ENCODE measurements at regions not wholly inside any gene's neighbourhood (a gene's known extent, or its start where the extent isn't known, plus 50 kb on each side); places are given as distances from the start of the nearest gene placed in this dataset.

DNA sequence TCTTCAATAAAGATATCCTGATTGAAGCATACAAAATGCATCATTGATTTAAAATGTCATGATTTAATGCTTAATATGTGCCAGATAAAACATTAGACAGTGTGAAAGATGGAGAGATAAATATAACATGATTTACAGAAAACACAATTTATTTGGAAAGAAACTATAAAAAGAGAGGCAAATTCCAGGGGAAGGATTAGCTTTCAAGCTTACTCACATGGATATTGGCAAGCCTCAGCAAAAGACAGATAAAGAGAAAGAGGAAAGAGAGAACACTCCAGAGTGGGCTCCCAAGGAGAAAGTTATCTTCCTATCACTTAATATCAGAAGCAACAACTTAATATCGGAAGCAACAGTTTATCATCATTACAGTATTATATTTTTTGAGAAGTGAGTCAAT is 1036.5 kb downstream of the SQOR start:
- intact Hi-C loops (cut with micrococcal nuclease), result no loop called here
- ATAC-seq (ENCODE audit: low read depth) (no peak), DNase-seq (no peak)
- no peaks in the 10 kb centered on the region for H3K79me1 ChIP-seq (ENCODE audit: low read depth in 1 of 2, low read length in 2 of 2)
- H3K9me1 ChIP-seq (ENCODE audit: insufficient read depth, low read length), result no peaks in the 10 kb centered on the region
- no peak overlapping the region for H3K14ac ChIP-seq (replicated peaks; ENCODE audit: low read depth, low read length)
- H2BK15ac ChIP-seq (ENCODE audit: low read depth, low read length), result no peak overlapping the region
- no peak for TF ChIP-seq SMC3 (IDR thresholded peaks at IDR 0.05; ENCODE audit: low read depth, low read length)
- TF ChIP-seq, protein P1, sequence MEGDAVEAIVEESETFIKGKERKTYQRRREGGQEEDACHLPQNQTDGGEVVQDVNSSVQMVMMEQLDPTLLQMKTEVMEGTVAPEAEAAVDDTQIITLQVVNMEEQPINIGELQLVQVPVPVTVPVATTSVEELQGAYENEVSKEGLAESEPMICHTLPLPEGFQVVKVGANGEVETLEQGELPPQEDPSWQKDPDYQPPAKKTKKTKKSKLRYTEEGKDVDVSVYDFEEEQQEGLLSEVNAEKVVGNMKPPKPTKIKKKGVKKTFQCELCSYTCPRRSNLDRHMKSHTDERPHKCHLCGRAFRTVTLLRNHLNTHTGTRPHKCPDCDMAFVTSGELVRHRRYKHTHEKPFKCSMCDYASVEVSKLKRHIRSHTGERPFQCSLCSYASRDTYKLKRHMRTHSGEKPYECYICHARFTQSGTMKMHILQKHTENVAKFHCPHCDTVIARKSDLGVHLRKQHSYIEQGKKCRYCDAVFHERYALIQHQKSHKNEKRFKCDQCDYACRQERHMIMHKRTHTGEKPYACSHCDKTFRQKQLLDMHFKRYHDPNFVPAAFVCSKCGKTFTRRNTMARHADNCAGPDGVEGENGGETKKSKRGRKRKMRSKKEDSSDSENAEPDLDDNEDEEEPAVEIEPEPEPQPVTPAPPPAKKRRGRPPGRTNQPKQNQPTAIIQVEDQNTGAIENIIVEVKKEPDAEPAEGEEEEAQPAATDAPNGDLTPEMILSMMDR (conservative IDR thresholded peaks at IDR 0.05; ENCODE audit: low read depth, low read length), result no peak
- TF ChIP-seq NFE2L2 (IDR thresholded peaks at IDR 0.05; ENCODE audit: low read depth, low read length), result no peak
- no peak for TF ChIP-seq MAZ (IDR thresholded peaks at IDR 0.05; ENCODE audit: borderline replicate concordance, low read depth, low read length)
- TF ChIP-seq USF2 (IDR thresholded peaks at IDR 0.05; ENCODE audit: low read depth, low read length), result no peak
- no peak for TF ChIP-seq RAD21 (IDR thresholded peaks at IDR 0.05; ENCODE audit: low read length)
- no peak for TF ChIP-seq FOS (IDR thresholded peaks at IDR 0.05; ENCODE audit: low read depth, low read length)
- no peak for TF ChIP-seq MXI1 (IDR thresholded peaks at IDR 0.05; ENCODE audit: borderline replicate concordance, low read depth, low read length)
- no peak for TF ChIP-seq BHLHE40 (IDR thresholded peaks at IDR 0.05; ENCODE audit: low read depth, low read length)
- TF ChIP-seq MAFK (IDR thresholded peaks at IDR 0.05; ENCODE audit: low read depth, low read length), result no peak
- no peak overlapping the region for H4K5ac ChIP-seq (ENCODE audit: low read depth, low read length)
- H3K27me3 ChIP-seq (ENCODE audit: control insufficient read depth, insufficient read depth, low read length), result no peaks in the 10 kb centered on the region
- H3K56ac ChIP-seq (ENCODE audit: extremely low read depth, insufficient read depth, low read length), result no peak overlapping the region
- no peak overlapping the region for H2BK5ac ChIP-seq (ENCODE audit: low read depth, low read length, poor library complexity, severe bottlenecking)
- no peak overlapping the region for H3K4me2 ChIP-seq (ENCODE audit: low read depth, low read length)
- no peak overlapping the region for H2BK120ac ChIP-seq (ENCODE audit: low read depth, low read length)
- H3K36me3 ChIP-seq (ENCODE audit: control insufficient read depth, insufficient read depth, low read length), result no peaks in the 10 kb centered on the region
- dilution Hi-C loops (cut with HindIII; ENCODE audit: low sequenced_read_pairs, unreplicated experiment), result no loop called here
- no peak overlapping the region for H2BK20ac ChIP-seq (ENCODE audit: low read depth, low read length)
- ChIA-PET CTCF (no interaction called here), POLR2A (ENCODE audit: unreplicated experiment) (no interaction called here)
- H3K9me3 ChIP-seq (ENCODE audit: control insufficient read depth, insufficient read depth, low read length), result peaks cover 2% of the 10 kb centered on the region
- H3K18ac ChIP-seq (ENCODE audit: low read depth, low read length), result no peak overlapping the region
- no TSS peak for BruUV-seq (replicated peaks)
- WGBS, 2 experiments (ENCODE audit: extremely low coverage in 2 of 2, insufficient read length in 1 of 2), result no CpG with 5 or more reads among the region's 1 CpG
- no peaks in the 10 kb centered on the region for H4K20me1 ChIP-seq (ENCODE audit: insufficient read depth, low read length)
- H3K4me3 ChIP-seq (ENCODE audit: insufficient read depth, low read depth, low read length), result no peak overlapping the region
- no peak overlapping the region for H2AK5ac ChIP-seq (ENCODE audit: low read depth, low read length)
- in situ Hi-C loops (cut with MboI; ENCODE audit: low sequenced_read_pairs), result no loop called here
- H3K23ac ChIP-seq (ENCODE audit: low read depth, low read length), result no peak overlapping the region
- H2AFZ ChIP-seq (replicated peaks; ENCODE audit: low read length, poor library complexity), result no peak overlapping the region
- H3K4me1 ChIP-seq (ENCODE audit: control insufficient read depth, insufficient read depth, low read length), result no peaks in the 10 kb centered on the region
- no peak overlapping the region for H2AK9ac ChIP-seq (replicated peaks; ENCODE audit: low read depth, low read length, poor library complexity)
- H3K4ac ChIP-seq (ENCODE audit: low read depth, low read length), result no peak overlapping the region
- no peak overlapping the region for H4K8ac ChIP-seq (ENCODE audit: low read depth in 2 of 2, low read length in 2 of 2)
- H3K9ac ChIP-seq (ENCODE audit: low read depth, low read length), result no peak overlapping the region
- H3K27ac ChIP-seq (ENCODE audit: insufficient read depth, low read length), result no peak overlapping the region
- H4K91ac ChIP-seq (ENCODE audit: insufficient read depth, low read depth, low read length), result no peak overlapping the region

Data from IMR-90 (cell line).